ENCODE measurements at regions not wholly inside any gene's neighbourhood (a gene's known extent, or its start where the extent isn't known, plus 50 kb on each side); places are given as distances from the start of the nearest gene placed in this dataset.

DNA sequence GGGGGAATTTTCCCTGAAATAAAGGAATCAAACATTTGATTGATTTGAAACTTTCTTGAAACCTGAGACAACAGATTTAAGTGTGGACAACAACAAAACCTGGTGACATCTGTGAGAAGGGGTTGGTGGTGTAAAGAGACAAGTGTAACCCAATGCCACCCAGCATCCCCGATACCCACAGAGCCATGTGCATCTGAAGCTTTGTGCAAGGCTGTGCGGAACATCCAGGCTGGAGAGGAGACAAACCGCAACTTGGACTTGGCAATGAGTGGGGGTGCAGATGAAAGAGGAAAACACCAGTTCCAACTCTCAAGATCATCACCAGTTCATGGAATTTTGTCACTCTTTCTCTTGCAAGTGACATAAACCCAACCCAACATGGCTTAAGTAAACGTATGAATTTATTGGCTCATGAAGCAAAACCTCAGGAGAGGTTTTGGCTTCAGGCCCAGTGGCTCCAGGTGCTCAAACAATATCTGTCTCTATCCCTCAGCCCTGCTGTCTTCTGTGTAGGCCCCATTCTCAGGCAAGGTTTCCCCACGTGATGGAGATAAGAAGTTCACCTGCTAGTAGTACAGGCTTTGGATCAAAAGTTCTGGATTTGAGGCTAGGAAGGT, 55.2 kb upstream of the NTF3 start:
- TF ChIP-seq CTCF (IDR thresholded peaks at IDR 0.05) (no peak), POLR2A (IDR thresholded peaks at IDR 0.05) (no peak)

Data from lower leg skin (tissue), 3 donors.